Loucy (cell line): ENCODE measurements at regions not wholly inside any gene's neighbourhood (a gene's known extent, or its start where the extent isn't known, plus 50 kb on each side); places are given as distances from the start of the nearest gene placed in this dataset.

ENCODE experiments used
- CTCF ChIP-seq: fragments of 200-600 bp; sonication (generic); conservative IDR thresholded peaks from 2 replicates; pipeline ENCODE4 v1.5.1; 2014; ENCODE audit warnings: mild to moderate bottlenecking, antibody characterized with exemption, low read length
- EZH2phosphoT487 ChIP-seq: fragments of 200-600 bp; IDR thresholded peaks from 2 replicates; pipeline ENCODE4 v1.6.1; 2018; ENCODE audit warnings: antibody characterized with exemption, mild to moderate bottlenecking, moderate library complexity, borderline replicate concordance

- TF ChIP-seq CTCF, result no peak
- no peak for TF ChIP-seq EZH2phosphoT487
Observed at GRCh38 chr2:188916736-188917135, 57.4 kb upstream of the COL3A1 start.
